PC-9 (cell line): ENCODE measurements at regions not wholly inside any gene's neighbourhood (a gene's known extent, or its start where the extent isn't known, plus 50 kb on each side); places are given as distances from the start of the nearest gene placed in this dataset.
"Not testable (repeated sequence)": the region's sequence is repeated elsewhere in the genome, so short reads cannot be mapped to it uniquely, and the experiment has no call there.

Experiments
- BruUV-seq: library from RNA; stranded (reverse); fragments of 400-500 nt; replicated peaks from 2 replicates; lab custom pipeline; 2021; lab: Mats Ljungman, UMichigan
- CTCF ChIA-PET: fragments of 300-600 bp; sonication (Branson Sonifier 250); formaldehyde crosslinking; loops from one replicate; lab custom pipeline; 2022; ENCODE audit warnings: antibody characterized with exemption; lab: Charles Lee
- POLR2A ChIA-PET: fragments of 300-600 bp; sonication (Branson Sonifier 250); formaldehyde crosslinking; loops from one replicate; lab custom pipeline; 2022; ENCODE audit warnings: antibody characterized with exemption; ENCODE audit not compliant: unreplicated experiment; lab: Charles Lee
- DNase-seq, 2 experiments: peaks; one replicate each; pipeline versions ENCODE4 v3.0.0 to v3.0.0-alpha.2; 2015 to 2022; ENCODE audit warnings: mixed read lengths in 1 of 2
- H2AFZ ChIP-seq: fragments of 200-600 bp; sonication (generic); 2 replicates; pipeline ENCODE4 v1.8.1; 2017; ENCODE audit warnings: antibody characterized with exemption
- H3F3A ChIP-seq: fragments of 200-600 bp; sonication (generic); 2 replicates; pipeline ENCODE4 v1.8.1; 2017; ENCODE audit warnings: antibody characterized with exemption, mild to moderate bottlenecking, low read depth; ENCODE audit not compliant: insufficient read depth
- H3K27ac ChIP-seq: fragments of 200-600 bp; sonication (generic); 2 replicates; pipeline ENCODE4 v1.6.1; 2016; ENCODE audit warnings: mixed run types
- H3K27me3 ChIP-seq: fragments of 200-600 bp; sonication (generic); 2 replicates; pipeline ENCODE4 v1.6.1; 2016; ENCODE audit warnings: low read depth, mixed run types; ENCODE audit not compliant: insufficient read depth
- H3K36me3 ChIP-seq: fragments of 200-600 bp; sonication (generic); 2 replicates; pipeline ENCODE4 v1.6.1; 2016; ENCODE audit warnings: low read depth, mixed run types
- H3K4me1 ChIP-seq: fragments of 200-600 bp; sonication (generic); replicated peaks from 2 replicates; pipeline ENCODE4 v1.6.1; 2016; ENCODE audit warnings: mixed run types; ENCODE audit not compliant: insufficient read depth
- H3K4me2 ChIP-seq: fragments of 200-600 bp; sonication (generic); 2 replicates; pipeline ENCODE4 v1.6.1; 2017; ENCODE audit warnings: mixed run types
- H3K4me3 ChIP-seq: fragments of 200-600 bp; sonication (generic); 2 replicates; pipeline ENCODE4 v1.6.1; 2016; ENCODE audit warnings: mixed run types
- H3K79me2 ChIP-seq: fragments of 200-600 bp; sonication (generic); 2 replicates; pipeline ENCODE4 v1.6.1; 2017; ENCODE audit warnings: low read depth, mixed run types
- H3K9me2 ChIP-seq: fragments of 200-600 bp; sonication (generic); 2 replicates; pipeline ENCODE4 v1.8.1; 2017; ENCODE audit warnings: mild to moderate bottlenecking; ENCODE audit not compliant: insufficient read depth
- H3K9me3 ChIP-seq: fragments of 200-600 bp; sonication (generic); 2 replicates; pipeline ENCODE4 v1.8.1; 2016; ENCODE audit warnings: low read depth; ENCODE audit not compliant: insufficient read depth
- H4K20me1 ChIP-seq: fragments of 200-600 bp; sonication (generic); 2 replicates; pipeline ENCODE4 v1.8.1; 2017; ENCODE audit not compliant: insufficient read depth
- CTCF ChIP-seq: fragments of 200-600 bp; sonication (generic); conservative IDR thresholded peaks from 2 replicates; pipeline ENCODE4 v1.6.1; 2017; ENCODE audit warnings: mixed run types, antibody characterized with exemption, mild to moderate bottlenecking, moderate library complexity
- EZH2 ChIP-seq: fragments of 200-600 bp; sonication (generic); IDR thresholded peaks from 2 replicates; pipeline ENCODE4 v1.8.0; 2017; ENCODE audit warnings: antibody characterized with exemption, low read depth
- intact Hi-C: fragments of 100-400 bp; cut with micrococcal nuclease; formaldehyde crosslinking; loops from one replicate; pipeline ENCODE4 v1.10.0; 2022; ENCODE audit not compliant: unreplicated experiment

GRCh38 chrX:51242212-51242611 lies 90.4 kb upstream of the NUDT10 start:
- CTCF ChIA-PET, result no interaction called here
- H2AFZ ChIP-seq, result no peak overlapping the region
- BruUV-seq, result no TSS peak
- H3K27me3 ChIP-seq, result no peaks in the 10 kb centered on the region
- H3K9me2 ChIP-seq, result no peaks in the 10 kb centered on the region
- no peak overlapping the region for H3K4me2 ChIP-seq
- no peaks in the 10 kb centered on the region for H3K4me1 ChIP-seq
- H3K36me3 ChIP-seq, result no peaks in the 10 kb centered on the region
- no peak for DNase-seq
- POLR2A ChIA-PET, result no interaction called here
- no peak overlapping the region for H3K4me3 ChIP-seq
- H4K20me1 ChIP-seq, result no peaks in the 10 kb centered on the region
- no peaks in the 10 kb centered on the region for H3K9me3 ChIP-seq
- TF ChIP-seq EZH2 (no peak), CTCF (no peak)
- no peaks in the 10 kb centered on the region for H3K79me2 ChIP-seq
- H3F3A ChIP-seq, result no peaks in the 10 kb centered on the region
- intact Hi-C loops, result no loop called here
- no peak overlapping the region for H3K27ac ChIP-seq

- no peak overlapping the region for H3K4me2 ChIP-seq
- no peaks in the 10 kb centered on the region for H4K20me1 ChIP-seq
- no peak overlapping the region for H3K4me3 ChIP-seq
- intact Hi-C loops, result no loop called here
- CTCF ChIA-PET, result no interaction called here
- H3F3A ChIP-seq, result no peaks in the 10 kb centered on the region
- H3K27me3 ChIP-seq, result no peaks in the 10 kb centered on the region
- POLR2A ChIA-PET, result no interaction called here
- no peaks in the 10 kb centered on the region for H3K79me2 ChIP-seq
- no peaks in the 10 kb centered on the region for H3K9me3 ChIP-seq
- H2AFZ ChIP-seq, result no peak overlapping the region
- BruUV-seq, result no TSS peak
- H3K27ac ChIP-seq, result no peak overlapping the region
- no peaks in the 10 kb centered on the region for H3K36me3 ChIP-seq
- no peak for DNase-seq
- H3K9me2 ChIP-seq, result no peaks in the 10 kb centered on the region
- H3K4me1 ChIP-seq, result no peaks in the 10 kb centered on the region
- TF ChIP-seq EZH2, result no peak
- TF ChIP-seq CTCF, result no peak
These were observed 75.1 kb upstream of the NUDT10 start for GRCh38 chrX:51257490-51257889.

- H4K20me1 ChIP-seq, POLR2A ChIA-PET, H3K79me2 ChIP-seq, H3K4me2 ChIP-seq, H3F3A ChIP-seq, intact Hi-C loops, H3K27ac ChIP-seq, BruUV-seq, H3K27me3 ChIP-seq, H3K36me3 ChIP-seq, H3K4me1 ChIP-seq, H3K4me3 ChIP-seq, H2AFZ ChIP-seq, H3K9me2 ChIP-seq, H3K9me3 ChIP-seq, DNase-seq, CTCF ChIA-PET: not testable (repeated sequence)
These were observed 70.4 kb upstream of the NUDT10 start for GRCh38 chrX:51262271-51262670.

GRCh38 chrX:51272638-51273037 lies 60.0 kb upstream of the NUDT10 start:
- Histone ChIP-seq H3K27ac (no peak overlapping the region), H3K9me3 (no peaks in the 10 kb centered on the region), H3K4me3 (no peak overlapping the region), H4K20me1 (no peaks in the 10 kb centered on the region), H3K79me2 (no peaks in the 10 kb centered on the region), H3K4me1 (no peaks in the 10 kb centered on the region), H3K27me3 (no peaks in the 10 kb centered on the region), H3F3A (no peaks in the 10 kb centered on the region), H3K36me3 (no peaks in the 10 kb centered on the region), H2AFZ (no peak overlapping the region), H3K9me2 (no peaks in the 10 kb centered on the region), H3K4me2 (no peak overlapping the region)
- TF ChIP-seq CTCF (no peak), EZH2 (no peak)
- DNase-seq, result no peak
- intact Hi-C loops, result no loop called here
- ChIA-PET POLR2A (no interaction called here), CTCF (no interaction called here)
- BruUV-seq, result no TSS peak
